ENCODE measurements at regions not wholly inside any gene's neighbourhood (a gene's known extent, or its start where the extent isn't known, plus 50 kb on each side); places are given as distances from the start of the nearest gene placed in this dataset.
"Not testable (repeated sequence)": the region's sequence is repeated elsewhere in the genome, so short reads cannot be mapped to it uniquely, and the experiment has no call there.

DNA sequence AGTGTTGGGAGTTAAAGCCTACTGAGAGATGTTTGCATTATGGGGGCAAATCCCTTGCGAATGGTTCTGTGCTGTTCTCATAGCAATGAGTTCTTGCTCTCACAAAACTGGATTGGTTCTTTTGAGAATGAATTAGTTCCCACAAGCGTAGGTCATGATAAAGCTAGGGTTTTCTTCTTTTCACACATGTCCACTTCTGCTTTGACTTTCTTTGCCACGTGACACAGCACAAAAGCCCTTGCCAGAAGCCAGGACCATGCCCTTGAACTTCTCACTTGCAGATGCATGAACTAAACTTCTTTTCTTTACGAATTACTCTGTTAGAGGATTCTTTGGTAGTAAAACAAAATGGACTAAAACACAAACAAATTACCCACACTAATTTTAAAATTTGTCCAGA, 922.8 kb downstream of the EPHA7 start:
- no peak for ATAC-seq

DNA sequence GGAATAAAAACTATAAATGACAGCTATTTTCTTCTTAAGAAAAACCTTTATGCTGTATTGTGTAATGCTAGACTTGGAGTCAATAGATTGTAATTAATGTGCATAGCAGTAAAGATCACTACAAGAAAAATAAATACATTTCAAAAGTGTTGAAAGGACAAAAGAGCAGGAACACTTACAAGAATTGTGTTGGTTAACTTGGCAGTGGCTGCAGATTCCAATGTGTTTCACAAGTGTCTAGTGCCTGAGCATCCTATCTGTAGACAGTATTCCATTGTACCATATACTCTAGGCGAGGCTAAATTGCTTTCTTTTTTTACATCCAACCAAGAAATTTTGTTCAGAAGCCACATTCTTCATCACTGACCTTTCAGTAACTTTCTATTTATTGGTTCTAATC, 924.1 kb downstream of the EPHA7 start:
- no peak for ATAC-seq

DNA sequence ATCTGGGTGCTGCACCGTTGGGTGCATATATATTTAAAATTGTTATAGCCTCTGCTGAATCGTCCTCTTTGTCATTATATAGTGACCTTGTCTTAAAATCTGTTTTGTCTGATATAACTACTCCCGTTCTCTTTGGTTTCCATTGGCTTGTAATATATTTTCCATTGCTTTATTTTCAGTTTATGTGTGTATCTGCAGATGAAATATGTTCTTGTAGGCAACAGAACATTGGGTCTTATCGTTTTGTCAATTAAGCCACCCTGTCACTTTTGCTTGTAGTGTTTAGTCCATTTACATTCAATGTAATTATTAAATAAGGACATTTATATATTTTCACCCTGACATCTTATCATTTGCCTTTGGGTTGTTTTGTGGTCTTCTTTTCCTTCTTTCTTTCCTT, 933.9 kb downstream of the EPHA7 start:
- no peak for ATAC-seq

DNA sequence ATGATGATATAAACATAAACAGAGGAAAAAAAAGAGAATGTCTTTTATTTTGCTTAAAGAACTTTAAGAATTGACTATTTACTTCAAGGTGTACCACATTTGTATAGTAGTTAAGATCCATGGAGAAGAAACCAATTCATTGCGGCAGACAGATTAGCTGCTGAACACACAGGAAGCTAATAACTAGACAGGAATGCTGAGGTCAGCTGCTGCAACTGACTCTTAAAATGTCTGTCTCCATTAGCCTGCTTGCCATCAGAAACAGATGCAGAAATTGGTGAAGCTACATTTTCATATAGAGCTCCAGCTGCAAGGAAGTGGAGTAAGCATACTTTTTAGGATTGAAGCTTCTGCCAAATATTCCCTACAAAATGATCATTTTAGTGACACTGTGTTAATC, 939.5 kb downstream of the EPHA7 start:
- ATAC-seq, result no peak

DNA sequence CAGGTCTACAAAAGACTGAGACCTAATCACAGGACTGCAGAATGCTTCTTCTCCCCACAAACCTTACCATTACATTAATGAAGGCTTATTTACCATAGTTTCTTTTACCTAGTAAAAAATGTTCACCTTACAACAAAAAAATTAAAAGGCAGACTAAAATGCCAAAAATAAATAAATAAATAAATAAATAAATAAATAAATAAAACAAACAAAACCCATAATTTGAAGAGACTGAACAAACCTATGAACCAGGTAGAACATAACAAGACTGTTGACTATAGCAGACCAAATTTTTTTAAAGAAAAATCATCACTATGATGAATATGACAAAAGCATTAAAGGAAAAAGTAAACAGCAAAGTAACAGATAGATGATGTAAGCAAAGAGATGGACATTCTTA, 946.3 kb downstream of the EPHA7 start:
- no peak for ATAC-seq

DNA sequence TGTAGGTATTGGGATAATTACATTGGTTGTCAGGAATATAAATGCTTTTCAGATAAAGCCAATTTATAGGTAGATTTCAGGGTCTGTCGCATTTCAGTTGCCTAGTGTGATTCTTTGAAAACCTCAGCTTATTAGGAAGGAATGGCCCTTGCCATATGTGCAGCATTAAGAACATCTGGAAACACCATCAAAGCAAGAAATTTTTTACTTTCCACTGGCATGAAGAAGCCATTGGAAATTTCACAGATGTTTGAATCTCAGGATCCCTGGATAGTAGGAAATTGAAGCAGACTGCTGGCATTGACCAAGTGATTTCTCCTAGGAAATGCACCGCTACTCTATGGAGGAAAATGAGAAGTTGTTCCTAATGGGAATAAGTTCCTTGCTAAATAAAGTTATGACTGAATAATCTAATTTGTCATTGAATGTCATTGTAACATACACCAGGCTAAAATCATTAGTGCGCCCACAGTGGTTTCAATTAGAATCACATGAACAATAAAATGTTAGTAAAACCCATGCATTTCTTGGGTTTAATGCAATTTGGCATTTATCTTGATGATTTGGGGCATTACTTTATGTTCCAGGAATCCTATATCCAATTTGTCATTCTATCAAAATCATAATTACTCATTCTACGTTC, 950.1 kb downstream of the EPHA7 start:
- no peak for ATAC-seq

DNA sequence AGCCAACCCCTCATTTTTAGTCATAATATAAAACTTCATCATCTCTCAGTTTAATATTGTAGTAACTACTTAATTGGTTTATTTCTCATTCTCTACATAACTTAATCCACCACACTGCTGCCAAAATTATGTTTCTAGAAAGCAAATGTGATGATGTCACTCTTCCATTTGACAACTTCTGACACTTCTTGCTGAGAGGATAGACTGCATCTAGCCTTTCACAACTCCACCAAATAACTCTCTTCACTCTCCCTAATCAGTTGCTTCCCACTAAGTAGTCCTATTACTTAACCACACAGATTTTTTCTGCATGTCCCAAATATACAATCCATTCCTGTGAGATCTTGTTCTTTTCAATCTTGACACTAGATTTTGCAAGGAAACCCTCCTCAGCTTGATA, 951.3 kb downstream of the EPHA7 start:
- no peak for ATAC-seq

DNA sequence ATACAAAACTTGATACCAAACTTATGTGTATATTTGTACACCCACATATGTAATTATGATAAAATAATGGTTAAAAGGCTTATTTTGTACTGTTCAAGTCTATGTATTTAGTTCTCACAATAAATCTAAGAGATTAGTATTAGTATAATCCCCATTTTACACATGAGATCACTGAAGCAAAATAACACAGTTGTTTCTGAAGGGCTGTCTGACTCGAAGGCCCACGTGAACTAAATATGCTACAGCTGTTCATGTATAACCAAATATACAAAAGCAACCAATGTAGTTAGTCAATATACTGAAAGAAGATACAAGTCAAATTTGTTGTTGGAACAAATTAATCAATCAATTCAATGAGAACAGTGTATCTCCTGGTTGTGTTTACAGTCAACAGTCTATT, 959.2 kb downstream of the EPHA7 start:
- ATAC-seq, result no peak

DNA sequence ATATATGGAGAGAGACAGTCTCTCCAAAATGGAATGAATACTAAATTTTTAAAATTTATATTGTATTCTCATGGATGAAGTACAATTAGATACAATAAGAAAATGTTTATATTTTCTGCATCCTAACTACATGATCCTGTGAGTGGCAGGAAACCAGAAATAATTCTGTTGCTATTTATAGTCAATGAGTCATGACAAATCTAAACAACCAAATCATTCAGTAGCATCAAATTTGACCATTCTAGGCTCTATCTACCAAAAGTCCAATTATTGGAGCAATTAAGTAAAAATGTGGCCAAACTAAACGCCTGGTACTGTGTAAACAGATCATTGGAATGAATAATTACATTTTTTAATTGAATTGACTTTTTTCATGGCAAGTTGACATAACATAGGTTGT, 959.8 kb downstream of the EPHA7 start:
- ATAC-seq, result no peak

DNA sequence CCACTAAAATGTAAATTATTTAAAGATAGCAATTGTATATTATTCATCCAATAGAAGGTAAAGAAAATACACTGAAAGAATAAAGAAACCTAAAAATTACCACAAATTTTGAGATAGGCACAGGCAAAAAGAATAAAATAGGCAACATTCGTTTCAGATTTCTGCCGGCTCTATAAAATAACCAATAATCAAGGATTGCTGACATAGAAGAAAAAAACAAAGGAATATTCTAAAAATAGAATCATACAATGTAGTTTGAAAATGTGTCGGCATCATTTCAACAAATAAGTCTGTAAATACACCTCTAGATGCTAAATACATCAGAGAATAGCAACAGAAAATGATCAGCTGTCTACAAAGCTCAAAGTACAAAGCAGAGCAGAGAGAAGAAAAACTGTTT, 973.3 kb downstream of the EPHA7 start:
- no peak for ATAC-seq

DNA sequence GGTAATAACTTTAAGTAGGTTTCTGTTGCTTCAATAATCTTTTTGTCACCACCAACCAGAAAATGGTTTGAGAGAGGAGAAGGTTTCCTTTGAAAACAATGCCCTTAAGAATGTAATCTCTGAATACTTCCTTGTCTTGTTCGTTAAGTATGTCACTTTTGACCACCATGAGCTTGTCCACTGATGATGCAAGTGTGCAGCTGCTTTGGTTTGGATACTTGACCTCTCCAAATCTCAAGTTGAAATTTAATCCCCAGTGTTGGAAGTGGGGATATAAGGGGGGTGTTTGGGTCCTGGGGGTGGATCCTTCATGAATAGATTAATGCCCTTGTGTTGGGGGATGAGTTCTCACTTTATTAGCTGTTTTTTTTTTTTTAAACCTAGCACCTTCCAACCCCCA, 985.4 kb downstream of the EPHA7 start:
- no peak for ATAC-seq

DNA sequence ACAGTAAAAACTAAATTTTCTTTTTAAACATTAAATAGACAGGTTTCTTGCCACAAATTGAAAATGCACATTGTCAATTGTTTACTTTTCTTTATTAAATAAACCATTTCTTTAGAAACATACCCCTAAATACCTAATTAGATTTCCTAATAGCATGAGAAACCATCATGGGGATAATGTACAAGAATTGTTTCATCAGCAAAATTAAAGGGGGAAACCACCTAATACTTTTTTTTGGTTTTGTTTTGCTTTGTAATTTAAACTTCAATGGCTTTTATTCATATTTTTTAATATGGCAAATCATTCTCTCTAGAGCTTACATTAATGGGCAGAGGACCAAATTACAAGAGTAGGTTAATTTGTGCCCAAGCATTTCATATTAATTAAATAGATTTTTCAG, 987.9 kb downstream of the EPHA7 start:
- no peak for ATAC-seq

DNA sequence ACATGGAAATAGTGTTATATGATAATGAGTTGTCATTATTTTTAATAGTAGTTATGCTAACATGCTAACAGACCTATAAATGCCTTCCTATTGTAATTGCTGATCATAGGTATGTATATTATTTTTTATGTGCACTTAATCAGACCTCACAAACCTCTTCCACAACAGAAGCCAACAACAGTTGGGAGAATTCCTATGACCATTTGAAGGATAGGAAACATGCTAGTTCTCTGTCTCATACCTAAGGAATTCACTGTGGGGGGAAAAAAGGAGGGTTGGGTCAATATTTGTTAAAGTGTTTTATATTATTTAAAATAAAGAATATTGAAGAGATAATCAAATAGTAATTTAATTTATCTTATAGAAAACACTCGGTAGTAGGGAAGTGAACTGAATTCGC, 990.9 kb downstream of the EPHA7 start:
- no peak for ATAC-seq

DNA sequence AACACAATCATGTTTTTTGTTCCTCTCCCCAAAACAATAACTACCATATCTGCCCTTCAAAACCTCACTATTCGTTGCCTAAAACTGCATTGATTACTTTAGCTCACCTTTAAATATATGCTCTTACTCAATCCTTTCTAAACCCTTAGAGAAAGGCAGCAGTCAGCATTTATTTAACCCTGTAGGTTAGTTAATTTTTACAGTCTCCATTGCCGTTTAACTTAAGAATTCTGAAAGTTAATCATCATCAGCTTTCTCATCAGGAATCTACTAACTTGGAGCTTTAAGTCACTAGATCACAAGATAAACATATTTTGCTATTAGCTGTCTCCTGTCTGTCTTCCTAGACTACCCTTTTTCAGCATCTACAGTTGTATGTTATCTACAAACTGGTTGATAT, 991.9 kb downstream of the EPHA7 start:
- no peak for ATAC-seq

DNA sequence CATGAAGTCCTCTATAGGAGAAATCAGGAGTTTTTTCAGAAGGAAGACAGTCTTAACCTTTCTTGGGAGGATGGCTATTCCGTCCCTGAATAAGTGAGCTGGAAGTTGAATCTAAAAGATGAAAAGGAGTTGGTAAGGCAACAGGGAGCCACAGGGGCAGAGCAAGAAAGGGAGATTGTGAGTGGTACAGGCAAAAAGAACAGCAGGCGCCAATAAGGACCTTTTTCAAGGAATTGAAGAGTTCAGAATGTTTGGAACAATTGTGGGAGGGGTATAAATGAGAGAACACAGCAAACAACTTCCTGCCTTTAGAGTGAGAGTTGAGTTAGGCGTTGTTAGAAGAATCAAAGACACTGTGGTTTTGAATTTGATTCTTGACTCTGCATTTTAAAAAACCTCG, 1003.7 kb downstream of the EPHA7 start:
- ATAC-seq, result no peak

DNA sequence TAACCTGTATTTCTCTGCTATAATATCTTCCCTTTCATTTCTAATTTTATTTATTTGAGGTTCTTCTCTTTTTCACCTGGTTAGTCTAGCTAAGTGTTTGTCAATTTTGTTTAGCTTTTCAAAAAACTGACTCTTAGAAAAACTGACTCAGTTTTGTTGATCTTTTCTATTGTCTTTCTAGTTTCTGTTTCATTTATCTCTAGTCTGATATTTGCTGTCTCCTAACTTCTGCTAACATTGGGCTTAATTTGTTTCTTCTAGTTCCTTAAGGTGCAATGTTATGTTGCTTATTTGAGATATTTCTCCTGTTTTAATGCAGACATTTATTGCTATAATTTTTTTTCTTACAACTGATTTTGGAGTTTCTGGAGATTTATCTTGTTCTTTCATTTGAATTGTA, 1011.0 kb downstream of the EPHA7 start:
- ATAC-seq, result no peak

DNA sequence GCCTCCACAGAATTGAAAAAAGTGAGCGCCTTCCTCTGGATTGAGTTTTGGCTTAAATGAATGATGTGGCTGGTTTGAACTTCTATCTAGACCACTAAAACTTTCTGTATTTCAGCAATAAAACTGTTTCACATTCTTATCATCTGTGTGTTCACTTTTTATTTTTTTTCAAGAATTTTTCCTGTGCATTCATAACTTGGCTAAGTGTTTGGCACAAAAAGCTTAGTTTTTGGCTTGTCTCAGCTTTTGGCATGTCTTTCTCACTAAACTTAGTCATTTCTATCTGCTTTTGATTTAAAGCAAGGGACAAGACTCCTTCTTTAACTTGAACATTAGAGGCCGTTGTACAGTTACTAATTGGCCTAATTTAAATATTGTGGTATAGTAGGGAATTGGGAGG, 1015.1 kb downstream of the EPHA7 start:
- no peak for ATAC-seq

DNA sequence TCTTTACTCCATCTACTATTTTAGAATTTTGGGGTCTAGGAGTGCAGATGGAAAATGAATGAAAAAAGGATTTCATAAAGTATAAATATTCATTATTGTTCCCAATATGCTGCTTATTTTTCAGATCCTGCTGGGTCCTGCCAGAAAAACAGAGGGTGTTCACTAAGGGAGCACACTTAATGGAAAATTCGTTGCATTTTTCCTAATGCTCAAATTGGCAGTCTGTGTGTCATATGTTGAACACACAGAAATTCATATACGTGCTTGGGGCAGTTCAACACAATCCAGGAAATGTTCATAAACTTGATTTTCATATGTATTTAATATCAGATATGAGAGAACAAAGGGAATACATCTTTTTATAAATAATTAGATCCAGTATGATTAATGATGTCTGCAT, 1019.4 kb downstream of the EPHA7 start:
- no peak for ATAC-seq

DNA sequence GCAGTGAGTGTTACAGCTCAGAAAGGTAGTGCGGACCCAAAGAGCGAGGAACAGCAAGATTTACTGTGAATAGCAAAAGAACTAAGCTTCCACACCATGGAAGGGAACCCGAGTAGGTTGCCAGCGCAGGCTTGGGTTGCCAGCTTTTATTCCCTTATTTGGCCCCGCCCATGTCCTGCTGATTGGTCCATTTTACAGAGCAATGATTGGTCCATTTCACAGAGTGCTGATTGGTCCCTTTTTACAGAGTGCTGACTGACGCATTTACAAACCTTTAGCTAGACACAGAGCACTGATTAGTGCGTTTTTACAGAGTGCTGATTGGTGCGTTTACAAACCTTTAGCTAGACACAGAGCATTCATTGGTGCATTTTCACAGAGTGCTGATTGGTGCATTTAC, 1030.7 kb downstream of the EPHA7 start:
- ATAC-seq, result not testable (repeated sequence)

DNA sequence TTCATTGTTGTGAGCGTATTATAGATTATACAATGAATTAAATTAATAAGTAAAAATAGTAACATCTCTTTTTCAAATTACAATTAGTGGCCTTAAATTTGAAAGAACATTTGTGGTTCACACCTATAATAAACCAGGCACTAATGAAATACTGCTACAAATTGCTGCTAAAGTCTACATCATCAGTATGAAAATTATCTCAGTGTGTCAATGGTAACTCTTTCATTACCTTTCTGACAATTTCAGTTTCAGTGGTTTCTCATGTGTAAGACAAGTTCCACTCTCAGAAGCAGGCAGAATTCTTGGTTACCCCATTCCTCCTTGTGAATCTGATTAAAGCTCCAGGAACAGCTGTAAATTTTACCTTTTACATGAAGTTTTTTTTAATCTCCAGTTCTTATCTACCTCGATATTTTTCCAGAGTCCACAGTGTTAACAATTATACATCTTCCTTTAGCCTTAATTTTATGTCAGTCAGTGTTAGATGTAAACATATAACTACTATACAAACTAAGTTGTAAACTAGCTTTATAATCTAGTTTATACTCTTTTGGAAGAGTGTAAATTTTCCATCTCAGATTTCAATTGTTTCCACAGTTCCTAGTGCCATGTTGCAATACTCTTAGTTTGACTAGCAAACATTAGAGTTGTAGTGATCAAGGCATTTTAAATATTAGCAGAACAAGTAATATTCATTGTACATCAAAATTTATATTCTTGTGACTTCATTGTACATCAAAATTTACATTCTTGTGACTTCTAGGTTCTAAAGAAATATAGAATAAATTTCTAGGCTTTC, 1038.4 kb downstream of the EPHA7 start:
- ATAC-seq, result no peak

DNA sequence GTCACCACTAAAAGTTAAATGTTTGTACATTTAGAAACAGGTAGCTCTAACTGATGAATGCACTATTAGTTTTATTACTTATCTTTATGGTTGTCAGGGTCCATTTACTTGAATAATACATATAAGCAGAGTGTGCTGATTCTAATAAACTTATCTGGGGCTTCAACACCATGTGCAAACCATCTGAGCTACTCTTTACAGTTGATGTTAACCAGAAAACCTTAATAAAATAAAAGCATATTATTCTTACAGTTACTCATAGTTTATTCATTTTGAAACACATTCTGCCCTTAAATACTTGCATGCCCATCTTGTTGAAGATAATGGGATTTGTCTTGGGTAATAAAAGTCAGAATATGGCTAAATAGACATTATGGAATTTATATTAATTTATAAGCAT, 1042.2 kb downstream of the EPHA7 start:
- no peak for ATAC-seq

DNA sequence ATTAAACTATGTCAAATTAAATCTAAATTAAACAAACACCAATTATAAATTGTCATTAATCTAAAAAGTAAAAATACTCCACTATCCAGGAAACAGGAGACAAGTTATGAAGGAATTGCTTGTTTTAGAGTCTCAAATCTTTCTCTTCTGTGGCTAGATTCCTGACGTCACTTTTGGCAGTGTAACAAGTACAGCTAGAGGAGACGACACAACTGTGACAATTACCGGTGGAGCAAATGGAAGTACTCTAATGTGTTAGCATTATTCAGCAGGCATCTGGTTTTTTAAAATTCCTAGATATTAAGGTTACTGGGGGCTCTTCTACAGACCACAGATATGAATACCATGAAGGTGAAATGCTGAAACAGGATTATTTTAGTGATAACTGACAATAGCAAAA, 1042.7 kb downstream of the EPHA7 start:
- ATAC-seq, result no peak

DNA sequence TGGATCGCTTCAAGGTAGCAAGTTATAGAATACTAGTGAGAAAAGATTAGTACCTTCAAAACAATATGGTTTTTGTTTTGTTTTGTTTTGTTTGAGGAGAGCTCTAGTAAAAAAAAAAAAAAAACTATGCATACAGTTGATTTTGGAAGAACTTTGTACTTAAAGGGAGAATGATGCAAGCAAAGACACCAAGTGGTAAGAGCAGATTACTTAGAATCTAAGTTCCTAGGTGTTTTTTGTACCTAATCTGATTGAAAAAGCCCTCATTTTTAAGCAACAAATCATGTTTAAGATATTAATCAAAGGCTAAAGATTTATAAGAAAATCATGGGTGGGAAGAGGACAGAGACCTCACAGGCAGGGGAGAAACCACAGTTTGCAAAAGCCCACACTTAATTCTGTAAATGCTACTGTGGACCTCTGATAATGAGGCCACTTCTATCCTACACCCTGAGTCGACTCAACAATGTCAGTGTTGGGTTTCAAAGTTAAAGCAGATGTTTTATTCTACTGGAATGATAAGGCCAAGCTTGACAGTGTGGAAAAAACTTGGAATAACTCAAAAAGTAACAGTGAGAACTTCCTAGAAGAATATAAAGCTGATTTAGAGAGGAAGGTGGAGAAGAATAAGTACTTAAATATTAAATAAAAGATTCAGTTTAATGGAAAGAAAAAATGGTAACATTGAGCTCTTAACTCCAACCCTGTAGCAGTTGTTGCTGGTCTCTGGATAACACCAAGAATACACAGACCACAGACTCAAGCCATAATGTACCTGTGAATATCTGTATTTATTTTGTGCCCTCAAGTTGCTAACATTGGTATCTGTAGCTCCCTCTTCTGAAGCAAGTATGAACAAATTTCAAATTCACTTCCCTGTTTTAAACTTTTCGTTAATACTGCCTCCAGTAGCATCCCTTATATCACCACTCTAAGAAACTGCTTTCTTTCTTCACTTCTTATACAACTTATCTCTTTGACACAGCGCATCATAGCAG, 1047.8 kb downstream of the EPHA7 start:
- ATAC-seq, result no peak
